ENCODE measurements at regions not wholly inside any gene's neighbourhood (a gene's known extent, or its start where the extent isn't known, plus 50 kb on each side); places are given as distances from the start of the nearest gene placed in this dataset.

DNA sequence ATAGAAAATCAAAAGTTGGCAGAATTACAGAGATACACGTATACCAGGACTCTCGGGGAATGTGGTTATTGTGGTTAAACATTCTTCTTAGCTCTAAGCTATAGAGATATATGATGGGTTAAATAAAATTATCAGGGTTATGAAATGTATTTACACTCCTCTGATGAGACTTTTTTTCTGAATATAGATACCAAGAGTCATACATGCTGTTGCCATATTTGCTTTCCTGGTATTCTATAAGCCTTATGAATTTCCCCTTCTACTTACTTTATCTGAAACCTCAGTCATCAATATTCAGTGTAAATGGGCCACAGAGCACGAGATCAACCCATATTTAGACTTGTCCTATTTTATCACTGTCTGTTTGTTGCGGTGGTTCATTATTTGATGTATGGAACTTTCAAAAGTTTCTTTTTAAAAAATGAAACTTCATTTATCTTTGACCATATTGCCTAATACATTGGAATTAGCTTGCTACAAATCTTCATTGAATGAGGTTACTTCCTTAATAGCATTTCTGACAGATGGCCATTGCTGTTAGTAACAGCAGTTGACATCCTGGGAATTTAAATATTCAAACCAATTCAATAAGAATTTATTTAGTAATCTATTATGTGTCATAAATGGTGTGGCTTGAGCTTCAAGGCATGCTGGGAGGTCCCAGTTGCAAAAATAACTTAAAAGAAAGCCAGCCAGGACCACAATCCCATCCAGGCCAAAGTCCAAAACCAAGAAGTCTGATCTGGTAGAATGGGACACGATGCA is 393.5 kb downstream of the PCNX1 start:
- peaks cover 4% of the 10 kb centered on the region for H3K36me3 Mint-ChIP-seq (ENCODE audit: low read depth)
- TF ChIP-seq, protein P1, sequence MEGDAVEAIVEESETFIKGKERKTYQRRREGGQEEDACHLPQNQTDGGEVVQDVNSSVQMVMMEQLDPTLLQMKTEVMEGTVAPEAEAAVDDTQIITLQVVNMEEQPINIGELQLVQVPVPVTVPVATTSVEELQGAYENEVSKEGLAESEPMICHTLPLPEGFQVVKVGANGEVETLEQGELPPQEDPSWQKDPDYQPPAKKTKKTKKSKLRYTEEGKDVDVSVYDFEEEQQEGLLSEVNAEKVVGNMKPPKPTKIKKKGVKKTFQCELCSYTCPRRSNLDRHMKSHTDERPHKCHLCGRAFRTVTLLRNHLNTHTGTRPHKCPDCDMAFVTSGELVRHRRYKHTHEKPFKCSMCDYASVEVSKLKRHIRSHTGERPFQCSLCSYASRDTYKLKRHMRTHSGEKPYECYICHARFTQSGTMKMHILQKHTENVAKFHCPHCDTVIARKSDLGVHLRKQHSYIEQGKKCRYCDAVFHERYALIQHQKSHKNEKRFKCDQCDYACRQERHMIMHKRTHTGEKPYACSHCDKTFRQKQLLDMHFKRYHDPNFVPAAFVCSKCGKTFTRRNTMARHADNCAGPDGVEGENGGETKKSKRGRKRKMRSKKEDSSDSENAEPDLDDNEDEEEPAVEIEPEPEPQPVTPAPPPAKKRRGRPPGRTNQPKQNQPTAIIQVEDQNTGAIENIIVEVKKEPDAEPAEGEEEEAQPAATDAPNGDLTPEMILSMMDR (conservative IDR thresholded peaks at IDR 0.05), result no peak
- H3K4me3 Mint-ChIP-seq, result no peak overlapping the region
- peaks cover 8% of the 10 kb centered on the region for H3K9me3 Mint-ChIP-seq
- no peak overlapping the region for H3K27ac Mint-ChIP-seq (ENCODE audit: unreplicated experiment)
- peaks cover 12% of the 10 kb centered on the region for H3K4me1 Mint-ChIP-seq
- no peak for DNase-seq (ENCODE audit: low read depth, low spot score)
- no peaks in the 10 kb centered on the region for H3K27me3 Mint-ChIP-seq (ENCODE audit: low read depth)

DNA sequence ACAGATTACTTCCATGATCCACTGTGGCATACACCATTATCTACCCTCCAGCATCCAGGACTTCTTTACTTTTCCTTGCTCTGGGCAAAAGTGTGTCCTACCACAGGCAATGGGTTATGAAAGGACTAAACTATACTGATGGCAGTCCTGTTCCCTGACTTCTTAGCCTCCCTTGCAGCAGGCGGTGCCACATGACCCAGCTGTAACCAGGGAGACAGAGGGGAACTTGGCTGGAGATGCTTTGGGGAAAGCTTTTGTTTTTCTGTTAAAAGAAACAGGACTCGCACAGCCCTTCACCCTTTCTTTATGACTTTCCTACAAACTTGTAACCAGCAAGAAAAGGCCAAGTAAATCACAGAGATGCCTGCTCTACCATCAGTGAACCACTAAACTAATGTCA is 394.4 kb downstream of the PCNX1 start:
- H3K9me3 Mint-ChIP-seq, result peaks cover 8% of the 10 kb centered on the region
- H3K27ac Mint-ChIP-seq (ENCODE audit: unreplicated experiment), result no peak overlapping the region
- TF ChIP-seq, protein P1 (conservative IDR thresholded peaks at IDR 0.05), result no peak
- peak; percentile 8 for DNase-seq (ENCODE audit: low read depth, low spot score)
- peaks cover 4% of the 10 kb centered on the region for H3K36me3 Mint-ChIP-seq (ENCODE audit: low read depth)
- H3K4me1 Mint-ChIP-seq, result peaks cover 12% of the 10 kb centered on the region
- peak overlapping the region; percentile 29 for H3K4me3 Mint-ChIP-seq
- no peaks in the 10 kb centered on the region for H3K27me3 Mint-ChIP-seq (ENCODE audit: low read depth)

DNA sequence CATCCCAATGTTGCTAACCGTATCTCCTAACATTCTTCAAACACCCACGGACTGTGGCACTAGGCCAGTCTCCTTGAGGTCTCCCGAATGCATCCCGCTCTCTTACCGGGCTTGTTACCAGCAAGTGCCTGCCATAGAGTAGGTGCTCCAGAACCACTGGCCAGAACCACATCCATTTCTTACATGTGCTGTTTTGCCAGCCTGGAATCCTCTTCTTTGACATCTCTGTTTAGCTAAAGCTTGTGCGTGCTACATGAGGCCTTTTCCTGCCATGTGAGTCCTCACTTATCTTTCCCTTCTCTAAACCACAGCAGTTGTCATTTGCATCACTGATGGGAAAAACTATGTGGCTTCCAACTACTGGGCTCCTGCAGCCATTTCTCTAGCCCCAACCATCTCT is 397.4 kb downstream of the PCNX1 start:
- no peak overlapping the region for H3K4me3 Mint-ChIP-seq
- TF ChIP-seq, protein P1 (conservative IDR thresholded peaks at IDR 0.05), result no peak
- peaks cover 8% of the 10 kb centered on the region for H3K9me3 Mint-ChIP-seq
- peaks cover 12% of the 10 kb centered on the region for H3K4me1 Mint-ChIP-seq
- no peaks in the 10 kb centered on the region for H3K27me3 Mint-ChIP-seq (ENCODE audit: low read depth)
- H3K27ac Mint-ChIP-seq (ENCODE audit: unreplicated experiment), result no peak overlapping the region
- no peak for DNase-seq (ENCODE audit: low read depth, low spot score)
- H3K36me3 Mint-ChIP-seq (ENCODE audit: low read depth), result peaks cover 4% of the 10 kb centered on the region

DNA sequence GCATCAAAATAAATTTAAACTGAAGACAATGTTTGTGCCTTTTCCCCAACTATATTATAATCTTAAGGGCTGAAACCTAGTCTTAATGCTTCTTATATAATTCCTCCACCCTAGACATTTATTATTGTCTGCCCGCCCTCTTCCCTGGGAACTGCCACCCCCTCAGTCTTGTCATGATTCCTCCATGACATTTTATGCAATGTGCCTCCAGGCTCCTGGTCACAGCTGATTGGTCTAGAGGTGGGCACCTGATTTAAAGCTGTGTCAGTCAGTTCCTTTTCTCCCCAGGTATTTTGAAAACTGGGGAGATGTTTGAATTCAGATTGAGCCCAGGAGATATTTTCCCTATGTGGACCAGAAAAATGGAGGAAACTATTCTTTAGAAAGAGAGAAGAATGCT is 401.4 kb downstream of the PCNX1 start:
- Mint-ChIP-seq H3K27me3 (ENCODE audit: low read depth) (no peaks in the 10 kb centered on the region), H3K9me3 (peaks cover 8% of the 10 kb centered on the region), H3K27ac (ENCODE audit: unreplicated experiment) (no peak overlapping the region), H3K36me3 (ENCODE audit: low read depth) (peaks cover 4% of the 10 kb centered on the region), H3K4me3 (no peak overlapping the region), H3K4me1 (no peaks in the 10 kb centered on the region)
- DNase-seq (ENCODE audit: low read depth, low spot score), result no peak
- TF ChIP-seq, protein P1 (conservative IDR thresholded peaks at IDR 0.05), result no peak

DNA sequence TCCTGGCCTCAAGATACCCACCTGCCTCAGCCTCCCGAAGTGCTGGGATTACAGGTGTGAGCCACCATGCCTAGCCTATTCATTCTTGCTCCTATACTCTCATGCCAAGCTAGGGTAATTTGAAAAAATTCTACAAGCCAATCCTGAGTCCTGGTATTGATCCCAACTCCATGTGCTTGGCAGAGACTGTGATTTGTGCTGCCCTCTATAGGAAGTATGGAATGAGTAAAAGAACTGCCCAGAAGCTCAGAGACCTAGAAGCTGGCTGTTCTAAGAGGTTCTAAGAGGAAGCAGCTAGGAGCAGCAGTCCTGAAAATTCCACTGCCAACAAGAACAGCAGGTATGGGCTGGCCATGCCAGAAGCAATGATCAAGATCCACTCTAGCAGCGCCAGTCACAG is 402.5 kb downstream of the PCNX1 start:
- H3K36me3 Mint-ChIP-seq (ENCODE audit: low read depth), result peaks cover 2% of the 10 kb centered on the region
- no peaks in the 10 kb centered on the region for H3K27me3 Mint-ChIP-seq (ENCODE audit: low read depth)
- no peak overlapping the region for H3K4me3 Mint-ChIP-seq
- H3K27ac Mint-ChIP-seq (ENCODE audit: unreplicated experiment), result no peak overlapping the region
- peaks cover 7% of the 10 kb centered on the region for H3K9me3 Mint-ChIP-seq
- DNase-seq (ENCODE audit: low read depth, low spot score), result no peak
- no peaks in the 10 kb centered on the region for H3K4me1 Mint-ChIP-seq
- TF ChIP-seq, protein P1 (conservative IDR thresholded peaks at IDR 0.05), result peak; percentile 25

All from neural crest cell (in vitro differentiated cells).